Spleen (tissue), 7 donors: ENCODE measurements at regions not wholly inside any gene's neighbourhood (a gene's known extent, or its start where the extent isn't known, plus 50 kb on each side); places are given as distances from the start of the nearest gene placed in this dataset.

Experiments used
- CTCF ChIP-seq, 11 experiments: fragments of 200-600 bp in 7 of 11; fragments of 450-650 bp in 4 of 11; sonication (generic) in 4 of 11; IDR thresholded peaks in 8 of 11; conservative IDR thresholded peaks in 3 of 11; 1 replicate in 7 of 11; 2 replicates in 4 of 11; pipeline versions ENCODE4 v1.4.0 to v1.8.0; 2016 to 2021; ENCODE audit warnings: antibody characterized with exemption in 11 of 11, inconsistent platforms in 4 of 11, mild to moderate bottlenecking in 1 of 11
- POLR2A ChIP-seq, 3 donors: fragments of 450-650 bp; IDR thresholded peaks; one replicate each; pipeline ENCODE4 v1.5.1; 2017; ENCODE audit warnings: antibody characterized with exemption in 3 of 3, mild to moderate bottlenecking in 1 of 3
- POLR2AphosphoS5 ChIP-seq, 3 donors: sonication (generic); formaldehyde crosslinking; IDR thresholded peaks; one replicate each; pipeline ENCODE4 v1.5.1; 2017; ENCODE audit warnings: antibody characterized with exemption in 3 of 3
- donor health status: DM: no; HTN: no; CAD: no; lungs with moderate emphysema.
- donor health status: DM: no; HTN: no; CAD: no.
- donor health status: DM: no; HTN: no; CAD: no.

- TF ChIP-seq POLR2AphosphoS5 (IDR thresholded peaks at IDR 0.05) (no peak), CTCF (IDR thresholded peaks at IDR 0.05 in 8 of 11, conservative IDR thresholded peaks at IDR 0.05 in 3 of 11) (no peak), POLR2A (IDR thresholded peaks at IDR 0.05) (no peak)
Observed at GRCh38 chr2:129430911-129431310, 548.6 kb upstream of the RAB6C start.
